K562 (cell line): ENCODE measurements at regions not wholly inside any gene's neighbourhood (a gene's known extent, or its start where the extent isn't known, plus 50 kb on each side); places are given as distances from the start of the nearest gene placed in this dataset.

ENCODE experiments used
- ATAC-seq: fragments of 200-7000 bp; cut with Tn5 transposase; 3 replicates; pipeline ENCODE4 v1.9.1; 2020; ENCODE audit warnings: moderate library complexity
- BruUV-seq: library from RNA; stranded (reverse); fragments of 400-500 nt; replicated peaks from 2 replicates; lab custom pipeline; 2021; lab: Mats Ljungman, UMichigan
- CTCF ChIA-PET: fragments of 300-600 bp; formaldehyde crosslinking; extraction: SDS; loops from one replicate; lab custom pipeline; 2021; ENCODE audit warnings: low intra/inter-chr PET ratio; lab: Yijun Ruan, JAX
- POLR2A ChIA-PET: fragments of 300-600, 350-650 bp; sonication (Branson Sonifier 250); formaldehyde crosslinking; extraction: SDS; loops from one replicate; lab custom pipeline; 2021; ENCODE audit warnings: antibody characterized with exemption, inconsistent platforms; lab: Yijun Ruan, JAX
- DNase-seq, 4 experiments: peaks; one replicate each; pipeline versions ENCODE4 v3.0.0 to v3.0.0-alpha.2; 2011 to 2018; ENCODE audit warnings: low spot score in 3 of 4, mixed read lengths in 3 of 4; ENCODE audit errors: extremely low read depth in 1 of 4
- FAIRE-seq: peaks from 2 replicates; lab custom pipeline; 2011; peaks lifted over from hg19 to GRCh38; lab: Jason Lieb, UNC
- H2AFZ ChIP-seq: 2 replicates; pipeline ENCODE4 v1.6.0; 2011; ENCODE audit warnings: low read depth, low read length, control low read depth, inconsistent platforms
- H3K27ac ChIP-seq: fragments of 200-600 bp; 3 replicates; pipeline ENCODE4 v1.8.0; 2011; ENCODE audit warnings: low read depth, mild to moderate bottlenecking, control low read depth, inconsistent platforms, low read length, moderate library complexity, mixed read lengths; ENCODE audit errors: extremely low read depth
- H3K27me3 ChIP-seq, 2 experiments: fragments of 300-600 bp in 1 of 2; 2 replicates in 1 of 2; 3 replicates in 1 of 2; pipeline versions ENCODE4 v1.6.0 to v1.8.0; 2011; ENCODE audit warnings: inconsistent platforms in 2 of 2, low read length in 2 of 2, mild to moderate bottlenecking in 1 of 2, mixed read lengths in 1 of 2, moderate library complexity in 1 of 2; ENCODE audit not compliant: control insufficient read depth in 2 of 2, insufficient read depth in 2 of 2
- H3K36me3 ChIP-seq: fragments of 300-600 bp; 3 replicates; pipeline ENCODE4 v1.8.0; 2011; ENCODE audit warnings: mild to moderate bottlenecking, low read length, inconsistent platforms; ENCODE audit not compliant: control insufficient read depth, insufficient read depth
- H3K4me1 ChIP-seq, 2 experiments: fragments of 200-600 bp in 1 of 2; replicated peaks in 1 of 2; 2 replicates in 1 of 2; 3 replicates in 1 of 2; pipeline versions ENCODE4 v1.5.1 to v1.8.0; 2011; ENCODE audit warnings: inconsistent platforms in 2 of 2, low read length in 2 of 2, mild to moderate bottlenecking in 1 of 2, mixed read lengths in 1 of 2, moderate library complexity in 1 of 2; ENCODE audit not compliant: control insufficient read depth in 2 of 2, insufficient read depth in 2 of 2
- H3K4me2 ChIP-seq: 2 replicates; pipeline ENCODE4 v1.6.1; 2011; ENCODE audit warnings: low read length, control low read depth, inconsistent platforms, mixed read lengths; ENCODE audit not compliant: insufficient read depth
- H3K4me3 ChIP-seq: fragments of 200-600 bp; sonication (generic), shearing (Covaris generic); 2 replicates; pipeline ENCODE4 v1.5.1; 2016; ENCODE audit warnings: control low read depth, inconsistent platforms
- H3K79me2 ChIP-seq: fragments of 200-600 bp; 3 replicates; pipeline ENCODE4 v1.8.0; 2011; ENCODE audit warnings: low read length, inconsistent platforms; ENCODE audit not compliant: control insufficient read depth, insufficient read depth
- H3K9ac ChIP-seq, 2 experiments: 2 replicates each; pipeline versions ENCODE4 v1.6.0 to v1.6.1; 2011; ENCODE audit warnings: low read depth in 2 of 2, low read length in 2 of 2, control low read depth in 1 of 2, inconsistent platforms in 1 of 2, mild to moderate bottlenecking in 1 of 2, mixed read lengths in 1 of 2; ENCODE audit not compliant: insufficient read depth in 1 of 2
- H3K9me1 ChIP-seq: one replicate; pipeline ENCODE4 v1.6.0; 2011; ENCODE audit warnings: inconsistent platforms, mild to moderate bottlenecking, low read length, moderate library complexity; ENCODE audit not compliant: control insufficient read depth, insufficient read depth
- H3K9me3 ChIP-seq: replicated peaks from 2 replicates; pipeline ENCODE4 v1.5.1; 2011; ENCODE audit warnings: low read depth, low read length, inconsistent platforms; ENCODE audit not compliant: control insufficient read depth, insufficient read depth
- H4K20me1 ChIP-seq: replicated peaks from 2 replicates; pipeline ENCODE4 v1.6.1; 2011; ENCODE audit warnings: low read length, inconsistent platforms, mixed read lengths; ENCODE audit not compliant: control insufficient read depth, insufficient read depth
- ARID2 ChIP-seq: fragments of 450-650 bp; IDR thresholded peaks from 2 replicates; pipeline ENCODE4 v1.6.1; 2017; ENCODE audit warnings: antibody characterized with exemption, mild to moderate bottlenecking
- CEBPG ChIP-seq, 3 experiments: fragments of 200-800 bp in 1 of 3; sonication (Bioruptor generic) in 1 of 3; sonication (generic) in 1 of 3; formaldehyde crosslinking in 1 of 3; IDR thresholded peaks in 2 of 3; conservative IDR thresholded peaks in 1 of 3; 2 replicates each; pipeline versions ENCODE4 v1.6.1 to v1.8.0; 2016 to 2022; ENCODE audit warnings: missing compliant biosample characterization in 2 of 3, missing genetic modification characterization in 2 of 3, mild to moderate bottlenecking in 1 of 3, missing genetic modification reagents in 1 of 3
- FOXK1 ChIP-seq: sonication (generic); formaldehyde crosslinking; IDR thresholded peaks from 2 replicates; pipeline ENCODE4 v1.8.0; 2022; ENCODE audit warnings: missing genetic modification reagents, mild to moderate bottlenecking, borderline replicate concordance
- MTF1 ChIP-seq: fragments of 250-450 bp; sonication (Bioruptor Pico); IDR thresholded peaks from 2 replicates; pipeline ENCODE4 v1.9.0; 2021; ENCODE audit warnings: moderate library complexity, mild to moderate bottlenecking, inconsistent platforms, borderline replicate concordance
- PCBP1 ChIP-seq: fragments of 200-400 bp; formaldehyde crosslinking; IDR thresholded peaks from 2 replicates; pipeline ENCODE4 v1.6.1; 2018; ENCODE audit warnings: mild to moderate bottlenecking, low read depth, low read length; ENCODE audit not compliant: poor library complexity, severe bottlenecking
- RBM17 ChIP-seq: fragments of 200-400 bp; formaldehyde crosslinking; IDR thresholded peaks from 2 replicates; pipeline ENCODE4 v1.6.1; 2017; ENCODE audit warnings: low read depth, mild to moderate bottlenecking, low read length, borderline replicate concordance
- SMARCA4 ChIP-seq: fragments of 450-650 bp; IDR thresholded peaks from 2 replicates; pipeline ENCODE4 v1.6.1; 2016
- SOX6 ChIP-seq: fragments of 450-650 bp; IDR thresholded peaks from 2 replicates; pipeline ENCODE4 v1.6.1; 2014; ENCODE audit warnings: mild to moderate bottlenecking
- TAF1 ChIP-seq: IDR thresholded peaks from 2 replicates; pipeline ENCODE4 v1.6.1; 2011; ENCODE audit warnings: mild to moderate bottlenecking, low read length, moderate library complexity; ENCODE audit not compliant: insufficient read depth, control insufficient read depth, severe bottlenecking; ENCODE audit errors: extremely low read depth
- ZKSCAN8 ChIP-seq: fragments of 200-800 bp; sonication (Bioruptor generic); IDR thresholded peaks from 2 replicates; pipeline ENCODE4 v1.6.1; 2016; ENCODE audit warnings: missing genetic modification characterization, missing compliant biosample characterization
- WGBS: fragments of 100-300 bp; shearing (Covaris generic); methylation state at CpG from one replicate; pipeline ENCODE4 v1.1.6; 2016; ENCODE audit warnings: low coverage, mixed read lengths; ENCODE audit not compliant: insufficient coverage; ENCODE audit errors: missing lambda C conversion rate; 5-methylcytosine and 5-hydroxymethylcytosine counted together
- in situ Hi-C: fragments of 300-500 bp; cut with MboI; formaldehyde crosslinking; loops from 4 replicates; pipeline ENCODE4 v1.15.0; 2018; ENCODE audit warnings: inconsistent platforms, mixed read lengths
- intact Hi-C: fragments of 100-400 bp; cut with micrococcal nuclease; formaldehyde crosslinking; loops from 2 replicates; pipeline ENCODE4 v1.14.2; 2022
- TF ChIP-seq, protein P1 (sequence below): fragments of 450-650 bp; IDR thresholded peaks from 2 replicates; pipeline ENCODE4 v1.6.1; 2016; ENCODE audit warnings: low read depth, mild to moderate bottlenecking, moderate library complexity

DNA sequence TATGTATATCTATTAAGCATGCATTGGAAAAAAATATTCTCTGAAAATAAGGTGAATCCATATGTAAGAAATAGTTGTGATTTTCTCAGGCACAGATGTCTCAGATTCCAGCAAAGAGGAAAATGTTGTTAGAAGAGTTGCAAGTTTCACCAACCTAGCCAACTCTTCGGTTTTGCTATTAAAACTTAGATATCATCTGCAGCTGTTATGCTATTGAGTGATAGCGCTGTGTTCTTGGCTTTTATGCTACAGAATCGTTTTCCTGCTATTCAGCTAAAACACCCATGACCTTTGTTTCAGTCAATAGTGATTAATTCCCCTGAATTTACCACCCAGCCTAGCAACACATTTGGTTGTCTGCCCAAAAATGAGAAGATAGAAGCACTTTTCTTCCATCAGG, 795.6 kb upstream of the ANO3 start:
- H3K9me3 ChIP-seq, result no peaks in the 10 kb centered on the region
- H3K27me3 ChIP-seq, result no peaks in the 10 kb centered on the region
- no peak overlapping the region for H3K9ac ChIP-seq
- WGBS, result 0% methylated on average over 3 of the region's 3 CpGs
- no TSS peak for BruUV-seq
- no peak for TF ChIP-seq PCBP1
- no peak for TF ChIP-seq TAF1
- no peak for TF ChIP-seq ARID2
- no peak for TF ChIP-seq RBM17
- TF ChIP-seq, all 486 proteins: peak for 0
- in situ Hi-C loops (no loop called here), intact Hi-C loops (no loop called here)
- Histone ChIP-seq H4K20me1 (no peaks in the 10 kb centered on the region), H3K36me3 (no peaks in the 10 kb centered on the region), H3K4me1 (no peaks in the 10 kb centered on the region), H3K4me3 (no peak overlapping the region), H3K27ac (no peak overlapping the region), H3K9me1 (no peaks in the 10 kb centered on the region), H3K4me2 (no peak overlapping the region), H2AFZ (no peak overlapping the region), H3K79me2 (no peaks in the 10 kb centered on the region)
- ATAC-seq (no peak), DNase-seq (no peak), FAIRE-seq (no peak)
- ChIA-PET CTCF (no interaction called here), POLR2A (no interaction called here)

DNA sequence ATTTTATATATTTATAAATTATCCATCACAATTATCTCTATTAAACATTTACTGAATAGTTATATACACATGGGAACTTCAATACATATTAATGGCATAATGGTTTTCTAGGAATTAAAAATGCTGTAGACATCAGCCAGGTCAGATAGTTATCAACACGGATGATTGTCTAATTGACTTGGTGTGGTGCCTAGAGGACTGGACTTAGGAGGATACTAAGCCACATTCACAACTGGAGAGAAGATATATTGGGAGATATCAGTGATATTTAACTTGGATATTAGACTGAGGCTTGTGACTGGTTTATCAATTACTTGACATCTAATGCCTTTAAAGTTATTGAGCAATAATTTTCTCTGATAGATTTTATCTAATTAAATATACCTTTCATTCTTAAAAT, 794.5 kb upstream of the ANO3 start:
- Histone ChIP-seq H3K9me1 (no peaks in the 10 kb centered on the region), H3K9me3 (no peaks in the 10 kb centered on the region), H3K27me3 (no peaks in the 10 kb centered on the region), H2AFZ (no peak overlapping the region), H3K4me2 (no peak overlapping the region), H3K79me2 (no peaks in the 10 kb centered on the region), H3K4me1 (no peaks in the 10 kb centered on the region), H3K27ac (no peak overlapping the region), H3K9ac (no peak overlapping the region), H4K20me1 (no peaks in the 10 kb centered on the region), H3K4me3 (no peak overlapping the region), H3K36me3 (no peaks in the 10 kb centered on the region)
- CTCF ChIA-PET, result no interaction called here
- FAIRE-seq (no peak), DNase-seq (no peak), ATAC-seq (no peak)
- WGBS, result 0% methylated on average over 1 of the region's 1 CpG
- no TSS peak for BruUV-seq
- intact Hi-C loops, result no loop called here
- in situ Hi-C loops, result no loop called here
- POLR2A ChIA-PET, result no interaction called here
- TF ChIP-seq MTF1 (CRISPR knock-in tag) (no peak), CEBPG (CRISPR knock-in tag; IDR thresholded peaks at IDR 0.05) (no peak), CEBPG (tag; conservative IDR thresholded peaks at IDR 0.05 in 1 of 2, IDR thresholded peaks at IDR 0.05 in 1 of 2) (peak in 1 of 2 experiments; percentile 42; a peak in 1 of 4 replicates), FOXK1 (CRISPR knock-in tag) (no peak), ZKSCAN8 (CRISPR knock-in tag) (no peak), SOX6 (no peak), SMARCA4 (no peak)
- TF ChIP-seq, protein P1, sequence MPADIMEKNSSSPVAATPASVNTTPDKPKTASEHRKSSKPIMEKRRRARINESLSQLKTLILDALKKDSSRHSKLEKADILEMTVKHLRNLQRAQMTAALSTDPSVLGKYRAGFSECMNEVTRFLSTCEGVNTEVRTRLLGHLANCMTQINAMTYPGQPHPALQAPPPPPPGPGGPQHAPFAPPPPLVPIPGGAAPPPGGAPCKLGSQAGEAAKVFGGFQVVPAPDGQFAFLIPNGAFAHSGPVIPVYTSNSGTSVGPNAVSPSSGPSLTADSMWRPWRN, result no peak
